ENCODE measurements at regions not wholly inside any gene's neighbourhood (a gene's known extent, or its start where the extent isn't known, plus 50 kb on each side); places are given as distances from the start of the nearest gene placed in this dataset.

DNA sequence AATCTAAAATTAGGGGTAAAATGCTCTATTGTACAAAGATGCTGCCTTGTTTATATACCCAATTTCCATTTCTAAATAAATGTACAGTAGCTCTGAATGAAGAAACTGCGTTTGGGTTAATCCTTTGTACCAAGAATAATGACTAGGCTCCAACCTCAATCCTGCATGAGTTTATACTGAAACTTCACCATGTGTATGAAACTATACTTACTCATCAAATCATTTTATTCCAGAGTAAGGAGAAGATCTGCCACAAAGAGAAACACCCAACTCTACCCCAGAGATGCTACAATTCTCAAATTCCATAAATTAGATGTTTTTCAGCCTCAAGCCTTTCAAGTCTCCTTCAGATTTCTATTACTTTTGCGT is 53.8 kb upstream of the AKR1E2 start:
- TF ChIP-seq POLR2AphosphoS5 (IDR thresholded peaks at IDR 0.05; ENCODE audit: low read depth, low read length) (no peak), POLR2A (IDR thresholded peaks at IDR 0.05; ENCODE audit: low read depth, low read length) (no peak), TAF1 (IDR thresholded peaks at IDR 0.05; ENCODE audit: low read depth, low read length) (no peak), POU2F2 (IDR thresholded peaks at IDR 0.05; ENCODE audit: low read depth, low read length) (no peak), SPI1 (IDR thresholded peaks at IDR 0.05; ENCODE audit: low read depth, low read length) (no peak)
